SK-N-MC (cell line): ENCODE measurements at regions not wholly inside any gene's neighbourhood (a gene's known extent, or its start where the extent isn't known, plus 50 kb on each side); places are given as distances from the start of the nearest gene placed in this dataset.

Experiments used
- EZH2 ChIP-seq: fragments of 200-600 bp; sonication (generic); IDR thresholded peaks from one replicate; pipeline ENCODE4 v1.6.1; 2017; ENCODE audit warnings: antibody characterized with exemption
- FOXP2 ChIP-seq: optimal IDR thresholded peaks from 2 replicates; pipeline ENCODE3; 2011; ENCODE audit warnings: mild to moderate bottlenecking, moderate library complexity; ENCODE audit not compliant: insufficient read depth; ENCODE audit errors: extremely low read length, control extremely low read depth
- POLR2AphosphoS5 ChIP-seq: IDR thresholded peaks from 2 replicates; pipeline ENCODE4 v1.6.1; 2012; ENCODE audit warnings: mild to moderate bottlenecking, low read depth, low read length, borderline replicate concordance

DNA sequence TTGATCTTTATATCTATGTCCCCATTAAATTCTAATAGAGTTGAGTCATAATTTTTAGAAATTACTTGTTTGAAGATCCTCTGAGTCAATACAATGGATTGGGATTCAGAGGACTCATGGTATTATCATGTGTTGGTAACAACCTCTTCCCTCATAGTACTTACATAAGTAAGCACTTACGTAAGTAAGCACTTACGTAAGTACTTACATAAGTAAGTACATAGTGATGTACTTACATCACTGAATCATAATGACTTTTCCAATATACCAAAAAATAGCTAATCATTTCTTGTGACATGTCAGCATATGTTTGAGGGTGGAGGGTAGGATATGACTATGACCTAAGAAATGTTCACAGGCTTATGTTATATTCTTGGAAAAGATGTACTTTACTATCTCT is 740.5 kb downstream of the SORCS1 start:
- TF ChIP-seq POLR2AphosphoS5 (no peak), EZH2 (no peak), FOXP2 (no peak)
